GM19395 (cell line): ENCODE measurements at regions not wholly inside any gene's neighbourhood (a gene's known extent, or its start where the extent isn't known, plus 50 kb on each side); places are given as distances from the start of the nearest gene placed in this dataset.

Experiments
- ATAC-seq: cut with Tn5 transposase; IDR thresholded peaks from one replicate; pipeline ENCODE4 v1.9.1; 2021; ENCODE audit warnings: mild to moderate bottlenecking, moderate library complexity; ENCODE audit not compliant: unreplicated experiment

- no peak for ATAC-seq
Measured at GRCh38 chr22:47842119-47842518, 1079.7 kb downstream of the TBC1D22A start.

GRCh38 chr22:47841156-47841555 is 1078.7 kb downstream of the TBC1D22A start:
- ATAC-seq, result no peak

GRCh38 chr22:47839595-47840227 is 1077.3 kb downstream of the TBC1D22A start:
- no peak for ATAC-seq

- ATAC-seq, result no peak
Measured at GRCh38 chr22:47837703-47838102, 1075.3 kb downstream of the TBC1D22A start.

- no peak for ATAC-seq
Measured at GRCh38 chr22:47836957-47837356, 1074.5 kb downstream of the TBC1D22A start.

GRCh38 chr22:47835726-47836125 is 1073.3 kb downstream of the TBC1D22A start:
- ATAC-seq, result no peak

- ATAC-seq, result no peak
Measured at GRCh38 chr22:47826016-47826415, 1063.6 kb downstream of the TBC1D22A start.

- ATAC-seq, result no peak
Measured at GRCh38 chr22:47822422-47822821, 1060.0 kb downstream of the TBC1D22A start.

- ATAC-seq, result no peak
Measured at GRCh38 chr22:47818496-47818895, 1056.0 kb downstream of the TBC1D22A start.

GRCh38 chr22:47817380-47817779 is 1054.9 kb downstream of the TBC1D22A start:
- no peak for ATAC-seq

GRCh38 chr22:47816863-47817210 is 1054.4 kb downstream of the TBC1D22A start:
- ATAC-seq, result no peak

GRCh38 chr22:47816121-47816862 is 1053.8 kb downstream of the TBC1D22A start:
- no peak for ATAC-seq

- no peak for ATAC-seq
Measured at GRCh38 chr22:47814474-47814873, 1052.0 kb downstream of the TBC1D22A start.

GRCh38 chr22:47813661-47814060 is 1051.2 kb downstream of the TBC1D22A start:
- no peak for ATAC-seq

GRCh38 chr22:47811971-47812370 is 1049.5 kb downstream of the TBC1D22A start:
- ATAC-seq, result no peak

- ATAC-seq, result no peak
Measured at GRCh38 chr22:47810505-47811500, 1048.4 kb downstream of the TBC1D22A start.

GRCh38 chr22:47808886-47809620 is 1046.6 kb downstream of the TBC1D22A start:
- no peak for ATAC-seq

GRCh38 chr22:47808236-47808635 is 1045.8 kb downstream of the TBC1D22A start:
- ATAC-seq, result no peak

- ATAC-seq, result no peak
Measured at GRCh38 chr22:47807506-47807905, 1045.1 kb downstream of the TBC1D22A start.

- ATAC-seq, result no peak
Measured at GRCh38 chr22:47806894-47807293, 1044.4 kb downstream of the TBC1D22A start.
